ENCODE measurements at regions not wholly inside any gene's neighbourhood (a gene's known extent, or its start where the extent isn't known, plus 50 kb on each side); places are given as distances from the start of the nearest gene placed in this dataset.

DNA sequence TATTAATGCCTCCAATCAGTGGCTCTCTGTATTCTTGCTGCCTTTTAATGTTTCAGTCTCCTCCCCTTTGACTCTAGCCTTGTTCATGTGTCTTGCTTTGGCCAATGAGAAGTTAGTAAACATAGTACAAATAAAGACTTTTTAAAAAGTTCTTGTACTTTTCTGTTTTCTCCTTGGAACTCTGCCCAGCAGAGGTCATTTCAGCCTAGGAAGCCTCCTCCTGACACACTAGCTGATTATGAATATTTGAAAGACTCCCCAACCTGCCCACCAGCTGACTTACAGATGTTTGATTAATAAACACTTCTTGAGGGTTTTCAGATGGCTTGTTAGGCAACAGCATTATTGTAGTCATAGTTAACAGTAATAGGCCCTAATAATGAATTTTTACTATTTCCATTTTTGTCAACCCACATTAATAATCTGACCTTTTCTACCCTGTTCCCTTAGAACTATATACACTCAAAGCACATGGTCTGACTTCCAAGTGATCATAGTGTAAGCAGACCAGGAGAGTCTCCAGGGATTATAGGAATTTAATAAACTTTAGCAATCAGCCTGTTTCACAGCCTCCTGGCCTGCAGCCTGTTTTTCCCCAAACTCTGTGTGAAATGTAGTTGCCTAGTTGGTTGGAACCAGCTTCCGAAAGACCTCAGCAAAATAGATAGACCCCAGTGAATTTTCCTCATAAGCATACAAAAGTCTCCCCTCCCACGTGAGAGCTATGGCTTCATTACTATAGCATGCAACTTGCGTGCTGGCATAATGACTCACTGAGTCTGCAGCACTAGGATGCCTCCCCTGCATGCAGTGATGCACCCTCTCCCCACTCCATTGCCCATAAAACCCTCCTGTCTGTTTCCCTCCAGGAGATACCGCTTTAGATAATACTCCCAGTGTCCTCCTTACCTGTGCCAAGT is 670.7 kb upstream of the ZNF804A start:
- Histone ChIP-seq H3K36me3 (no peaks in the 10 kb centered on the region), H3K27me3 (no peaks in the 10 kb centered on the region), H3K27ac (no peak overlapping the region), H3K4me1 (peaks cover 7% of the 10 kb centered on the region), H3K9me3 (no peaks in the 10 kb centered on the region), H3K4me3 (no peak overlapping the region)
- TF ChIP-seq POLR2A (IDR thresholded peaks at IDR 0.05) (no peak), POLR2AphosphoS5 (IDR thresholded peaks at IDR 0.05; ENCODE audit: insufficient read depth in 1 of 2, low read depth in 1 of 2) (no peak)
- TF ChIP-seq, protein P1, sequence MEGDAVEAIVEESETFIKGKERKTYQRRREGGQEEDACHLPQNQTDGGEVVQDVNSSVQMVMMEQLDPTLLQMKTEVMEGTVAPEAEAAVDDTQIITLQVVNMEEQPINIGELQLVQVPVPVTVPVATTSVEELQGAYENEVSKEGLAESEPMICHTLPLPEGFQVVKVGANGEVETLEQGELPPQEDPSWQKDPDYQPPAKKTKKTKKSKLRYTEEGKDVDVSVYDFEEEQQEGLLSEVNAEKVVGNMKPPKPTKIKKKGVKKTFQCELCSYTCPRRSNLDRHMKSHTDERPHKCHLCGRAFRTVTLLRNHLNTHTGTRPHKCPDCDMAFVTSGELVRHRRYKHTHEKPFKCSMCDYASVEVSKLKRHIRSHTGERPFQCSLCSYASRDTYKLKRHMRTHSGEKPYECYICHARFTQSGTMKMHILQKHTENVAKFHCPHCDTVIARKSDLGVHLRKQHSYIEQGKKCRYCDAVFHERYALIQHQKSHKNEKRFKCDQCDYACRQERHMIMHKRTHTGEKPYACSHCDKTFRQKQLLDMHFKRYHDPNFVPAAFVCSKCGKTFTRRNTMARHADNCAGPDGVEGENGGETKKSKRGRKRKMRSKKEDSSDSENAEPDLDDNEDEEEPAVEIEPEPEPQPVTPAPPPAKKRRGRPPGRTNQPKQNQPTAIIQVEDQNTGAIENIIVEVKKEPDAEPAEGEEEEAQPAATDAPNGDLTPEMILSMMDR (IDR thresholded peaks at IDR 0.05): no peak
- DNase-seq (ENCODE audit: extremely low spot score in 2 of 2): no peak
- intact Hi-C loops (cut with DNase I): no loop called here

- Histone ChIP-seq H3K27ac (no peak overlapping the region), H3K27me3 (no peaks in the 10 kb centered on the region), H3K9me3 (no peaks in the 10 kb centered on the region), H3K4me1 (no peaks in the 10 kb centered on the region), H3K4me3 (no peak overlapping the region), H3K36me3 (no peaks in the 10 kb centered on the region)
- DNase-seq (ENCODE audit: extremely low spot score in 2 of 2): no peak
- TF ChIP-seq, protein P1 (IDR thresholded peaks at IDR 0.05): no peak
- intact Hi-C loops (cut with DNase I): no loop called here
Measured at GRCh38 chr2:183935005-183935404, 663.3 kb upstream of the ZNF804A start.

- intact Hi-C loops (cut with DNase I): no loop called here
- TF ChIP-seq, protein P1 (IDR thresholded peaks at IDR 0.05): no peak
- no peak for TF ChIP-seq POLR2AphosphoS5 (IDR thresholded peaks at IDR 0.05; ENCODE audit: insufficient read depth in 1 of 2, low read depth in 1 of 2)
- TF ChIP-seq POLR2A (IDR thresholded peaks at IDR 0.05): no peak
- Histone ChIP-seq H3K4me1 (no peaks in the 10 kb centered on the region), H3K36me3 (no peaks in the 10 kb centered on the region), H3K4me3 (no peak overlapping the region), H3K27me3 (no peaks in the 10 kb centered on the region), H3K9me3 (no peaks in the 10 kb centered on the region), H3K27ac (no peak overlapping the region)
- DNase-seq (ENCODE audit: extremely low spot score in 2 of 2): no peak
Measured at GRCh38 chr2:183937220-183937619, 661.1 kb upstream of the ZNF804A start.

GRCh38 chr2:183946193-183946592 is 652.1 kb upstream of the ZNF804A start:
- no peaks in the 10 kb centered on the region for H3K4me1 ChIP-seq
- DNase-seq (ENCODE audit: extremely low spot score in 2 of 2): no peak
- no peak overlapping the region for H3K4me3 ChIP-seq
- no peaks in the 10 kb centered on the region for H3K9me3 ChIP-seq
- H3K27me3 ChIP-seq: no peaks in the 10 kb centered on the region
- H3K36me3 ChIP-seq: no peaks in the 10 kb centered on the region
- no peak overlapping the region for H3K27ac ChIP-seq
- TF ChIP-seq, protein P1 (IDR thresholded peaks at IDR 0.05): no peak
- TF ChIP-seq POLR2A (IDR thresholded peaks at IDR 0.05) (no peak), POLR2AphosphoS5 (IDR thresholded peaks at IDR 0.05; ENCODE audit: insufficient read depth in 1 of 2, low read depth in 1 of 2) (no peak)
- intact Hi-C loops (cut with DNase I): no loop called here

- Histone ChIP-seq H3K36me3 (no peaks in the 10 kb centered on the region), H3K4me3 (no peak overlapping the region), H3K27me3 (no peaks in the 10 kb centered on the region), H3K27ac (no peak overlapping the region), H3K9me3 (no peaks in the 10 kb centered on the region), H3K4me1 (no peaks in the 10 kb centered on the region)
- intact Hi-C loops (cut with DNase I): no loop called here
- DNase-seq (ENCODE audit: extremely low spot score in 2 of 2): no peak
- TF ChIP-seq, protein P1 (IDR thresholded peaks at IDR 0.05): no peak
- no peak for TF ChIP-seq POLR2AphosphoS5 (IDR thresholded peaks at IDR 0.05; ENCODE audit: insufficient read depth in 1 of 2, low read depth in 1 of 2)
- TF ChIP-seq POLR2A (IDR thresholded peaks at IDR 0.05): no peak
Measured at GRCh38 chr2:183948861-183949260, 649.5 kb upstream of the ZNF804A start.

All from vagina (tissue), 2 donors.